Middle frontal gyrus (tissue), 1 donor: ENCODE measurements at regions not wholly inside any gene's neighbourhood (a gene's known extent, or its start where the extent isn't known, plus 50 kb on each side); places are given as distances from the start of the nearest gene placed in this dataset.
A peak's percentile ranks its signal among the peaks of the same experiment; 100 is the strongest.

Experiments
- DNase-seq: peaks from one replicate; pipeline ENCODE4 v3.0.0-alpha.2; 2015; ENCODE audit warnings: low spot score; ENCODE audit errors: extremely low spot score

DNA sequence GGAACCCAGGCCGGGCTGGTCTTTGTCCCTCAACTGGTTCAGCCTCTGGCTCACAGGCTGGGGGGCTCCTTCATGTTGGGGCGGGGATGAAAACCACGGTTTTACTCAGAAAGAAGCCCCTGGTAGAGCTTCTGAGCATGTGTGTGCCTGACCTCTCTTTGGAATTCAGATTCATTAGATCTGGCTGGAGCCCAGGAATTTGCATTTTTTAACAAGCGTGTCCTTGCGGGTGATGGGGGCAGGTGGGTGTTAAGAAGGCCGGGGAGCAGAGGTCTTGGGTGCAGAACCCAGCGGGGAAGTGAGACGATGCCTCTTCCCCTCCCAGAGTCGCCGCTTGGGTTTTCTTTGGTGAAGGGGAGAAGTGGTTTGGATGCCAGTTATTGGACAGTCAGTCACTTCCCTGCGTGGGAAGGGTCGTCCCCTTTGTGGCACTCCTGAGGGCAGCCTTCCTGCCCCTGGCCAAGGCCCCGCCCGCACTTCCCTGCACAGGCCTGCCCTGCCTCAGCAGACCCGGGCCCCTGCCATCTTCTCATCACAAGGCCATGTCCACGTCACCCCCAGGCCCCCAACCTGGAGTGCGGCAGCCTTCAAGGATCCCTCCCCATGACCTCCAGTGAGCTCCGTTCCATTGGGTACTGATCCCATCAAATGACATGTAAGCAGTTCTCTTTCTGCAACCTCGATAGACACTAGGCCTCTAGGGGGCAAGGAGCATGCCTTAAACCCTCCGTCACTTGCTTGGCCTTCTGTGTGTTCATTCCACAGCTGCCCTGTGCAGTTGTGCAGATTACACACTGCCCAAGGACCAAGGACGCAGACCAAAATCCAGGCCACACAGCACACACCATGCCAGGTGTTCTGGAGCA lies 177.7 kb upstream of the CIBAR2 start:
- no peak for DNase-seq

DNA sequence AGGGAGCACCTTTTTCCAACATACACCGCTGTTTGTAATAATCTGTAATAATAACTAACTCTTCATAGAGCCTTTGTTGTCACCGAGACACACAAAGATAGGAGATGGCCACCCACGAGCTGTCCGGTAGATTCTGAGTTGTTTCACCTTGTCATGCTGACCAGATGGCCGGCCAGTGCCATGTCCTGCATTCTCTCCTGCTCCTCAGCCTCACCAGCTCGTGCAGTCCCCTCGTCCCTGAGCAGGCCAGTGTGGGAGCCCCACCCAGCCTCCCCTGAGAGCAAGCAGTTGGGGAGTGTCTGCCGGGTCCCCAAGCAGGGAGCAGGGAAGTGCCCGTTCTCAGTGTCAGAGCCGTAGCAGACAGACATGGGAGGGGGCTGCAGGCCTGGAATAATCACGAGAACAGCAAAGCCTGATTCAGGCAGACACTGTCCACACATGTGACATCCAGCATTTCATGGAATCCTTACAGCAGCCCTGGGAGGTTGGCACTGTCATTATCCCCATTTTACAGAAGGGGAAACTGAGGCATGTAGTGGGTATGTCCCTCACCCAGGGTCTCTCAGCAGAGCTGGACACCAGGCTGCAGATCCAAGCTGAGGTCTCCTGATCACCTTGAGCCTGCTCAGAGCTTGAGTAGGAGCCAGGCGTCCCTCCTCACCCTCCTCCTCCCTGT lies 178.5 kb upstream of the CIBAR2 start:
- DNase-seq: no peak

DNA sequence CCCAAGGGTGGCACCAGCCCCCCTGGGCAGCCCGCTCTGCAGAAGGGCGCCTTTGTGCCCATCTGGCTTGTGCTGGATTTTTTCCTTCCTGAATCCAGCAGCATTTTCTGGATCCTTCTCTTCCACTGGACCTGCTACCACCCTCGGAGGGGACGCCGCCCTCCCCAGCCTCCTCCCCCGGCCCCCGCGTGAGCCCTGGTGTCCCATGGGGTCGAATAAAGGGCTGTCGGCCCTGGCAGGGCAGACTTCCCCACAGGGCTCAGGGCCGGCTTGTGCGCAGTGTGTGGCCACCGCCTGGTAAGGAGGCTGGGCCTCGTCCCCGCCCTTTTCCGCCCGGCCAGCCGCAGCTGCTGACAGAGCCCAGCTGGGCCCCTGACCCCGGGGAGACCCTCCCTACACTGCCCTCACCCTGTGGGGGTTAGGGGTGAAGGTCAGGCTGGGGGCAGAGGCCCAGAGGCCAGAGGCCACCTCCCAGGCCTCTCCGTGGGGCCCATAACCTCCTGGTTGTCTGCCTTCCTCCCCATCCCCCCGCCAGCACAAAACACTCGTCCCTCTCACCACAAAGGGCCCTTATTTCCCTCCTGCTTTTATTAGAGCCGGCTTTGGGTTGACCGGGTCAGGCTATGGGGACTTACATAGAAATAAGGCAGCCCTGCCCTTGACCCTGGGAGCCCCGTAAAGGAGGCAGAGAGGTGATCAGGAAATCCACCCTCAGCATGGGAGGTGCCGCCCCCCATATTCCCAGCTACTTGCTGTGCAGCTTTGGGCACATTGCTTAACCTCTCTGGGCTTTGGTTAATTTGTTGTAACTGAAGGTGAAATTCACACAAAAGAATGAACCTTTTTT lies 179.3 kb upstream of the CIBAR2 start:
- peak; percentile 11 for DNase-seq

DNA sequence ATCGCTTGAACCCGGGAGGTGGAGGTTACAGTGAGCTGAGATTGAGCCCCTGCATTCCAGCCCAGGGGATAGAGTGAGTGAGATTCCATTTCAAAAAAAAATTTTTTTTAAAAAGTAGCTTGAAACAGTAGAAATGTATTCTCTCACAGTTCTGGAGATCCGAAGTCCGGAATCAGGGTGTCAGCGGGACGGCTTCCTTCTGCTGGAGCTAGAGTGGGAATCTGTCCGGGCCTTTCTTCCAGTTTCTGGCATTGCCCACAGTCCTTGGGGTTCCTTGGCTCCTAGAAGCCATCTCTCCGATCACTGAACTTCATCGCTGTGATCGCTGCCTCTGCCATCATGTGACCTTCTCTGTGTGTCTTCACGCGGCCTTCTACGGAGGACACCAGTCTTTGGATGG lies 181.2 kb upstream of the CIBAR2 start:
- DNase-seq: no peak

DNA sequence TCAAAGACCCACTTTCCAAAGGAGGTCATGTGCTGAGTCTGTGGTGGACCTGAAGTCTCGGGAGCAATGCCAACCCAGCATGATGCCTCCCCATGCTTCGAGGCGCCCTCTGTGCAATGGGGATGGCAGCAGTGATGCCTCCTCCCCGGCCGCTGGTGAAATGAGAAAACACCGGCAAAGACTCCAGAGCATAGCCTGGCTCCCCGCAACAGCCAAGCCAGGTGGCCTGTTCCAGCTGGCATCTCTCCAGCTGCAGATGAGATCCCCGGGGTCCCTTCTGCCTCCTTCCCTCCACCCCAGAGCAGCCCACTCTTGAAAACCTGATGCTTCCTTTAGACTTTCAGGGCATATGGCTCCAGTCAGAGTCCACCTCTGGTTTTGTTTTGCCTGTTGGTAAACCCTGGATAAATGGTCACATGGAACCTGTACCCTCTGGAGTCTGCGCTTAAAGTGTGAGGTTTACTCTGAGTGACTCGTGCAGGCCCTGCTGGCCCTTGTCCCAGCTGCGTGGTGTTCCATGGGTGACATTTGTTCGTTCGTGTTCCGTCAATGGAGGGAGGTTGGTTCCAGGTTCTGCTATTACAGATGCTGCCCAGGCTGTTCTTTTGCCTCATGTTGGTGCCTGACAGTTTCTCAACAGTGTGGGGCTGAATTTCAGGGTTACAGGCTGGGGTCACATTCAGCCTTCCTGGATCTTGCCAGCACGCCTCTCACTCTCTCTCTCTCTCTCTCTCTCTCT lies 181.8 kb upstream of the CIBAR2 start:
- DNase-seq: no peak

DNA sequence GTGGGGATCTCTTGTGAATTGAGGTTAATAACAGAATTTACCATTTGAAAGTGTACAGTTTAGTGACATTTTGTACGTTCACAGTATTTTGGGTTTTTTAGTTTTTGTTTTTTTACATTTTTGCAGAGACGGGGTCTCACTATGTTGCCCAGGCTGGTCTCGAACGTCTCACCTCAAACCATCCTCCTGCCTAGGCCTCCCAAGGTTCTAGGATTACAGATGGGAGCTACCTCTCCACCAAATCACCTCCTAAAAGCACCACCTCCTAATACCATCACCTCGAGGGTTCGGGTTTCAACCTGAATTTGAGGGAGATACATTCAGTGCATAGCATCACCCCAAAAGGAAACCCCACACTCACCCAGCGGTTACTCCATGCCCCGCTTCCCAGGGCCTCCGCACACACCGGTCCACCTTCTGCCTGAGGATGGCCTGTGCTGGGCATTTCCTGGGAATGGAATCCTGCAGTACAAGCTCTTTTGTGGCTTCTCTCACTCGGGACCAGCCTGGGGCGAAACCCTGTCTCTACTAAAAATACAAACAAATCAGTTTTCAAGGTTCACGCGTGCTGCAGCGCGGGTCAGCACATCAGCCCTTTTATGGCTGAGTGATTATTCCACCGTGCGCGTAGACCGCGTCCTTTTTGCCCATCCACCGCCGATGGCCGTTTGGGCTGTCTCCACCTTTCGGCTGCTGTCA lies 182.7 kb upstream of the CIBAR2 start:
- DNase-seq: no peak

DNA sequence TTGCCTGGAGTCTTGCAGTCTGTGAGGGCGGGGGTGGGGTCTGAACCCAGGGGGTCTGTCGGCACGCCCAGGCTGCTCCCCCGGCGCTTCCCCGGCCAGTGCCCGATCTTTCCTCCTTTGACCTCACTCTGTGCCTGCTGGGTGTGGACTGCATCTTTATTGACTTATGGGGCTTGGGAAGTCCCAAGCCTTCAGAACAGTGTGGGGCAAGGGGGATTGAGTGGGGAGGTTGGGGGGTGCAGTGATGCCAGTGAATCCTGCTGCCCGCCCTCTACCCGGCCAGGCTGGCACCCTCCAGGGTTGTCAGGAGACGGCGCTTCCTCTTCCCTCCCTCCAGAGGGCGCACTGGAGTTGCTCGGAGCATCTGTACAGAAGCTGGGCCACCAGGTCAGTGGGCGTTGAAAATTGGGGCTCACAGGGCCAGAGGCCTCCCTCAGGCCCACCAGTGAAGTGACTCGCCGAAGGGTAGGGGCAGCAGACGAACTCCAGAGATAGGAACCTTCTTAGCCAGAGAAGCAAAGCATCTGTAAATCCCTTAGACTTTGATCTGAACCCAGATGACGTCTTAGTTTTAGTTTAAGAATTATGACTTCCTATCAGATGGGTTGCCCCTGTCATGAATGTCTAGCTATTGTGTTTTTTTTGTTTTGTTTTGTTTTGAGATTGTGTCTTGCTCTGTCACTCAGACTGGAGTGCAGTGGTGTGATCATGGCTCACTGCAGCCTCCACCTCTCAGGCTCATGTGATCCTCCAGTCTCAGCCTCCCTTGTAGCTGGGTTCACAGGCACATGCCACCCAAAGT lies 184.8 kb upstream of the CIBAR2 start:
- DNase-seq: no peak

DNA sequence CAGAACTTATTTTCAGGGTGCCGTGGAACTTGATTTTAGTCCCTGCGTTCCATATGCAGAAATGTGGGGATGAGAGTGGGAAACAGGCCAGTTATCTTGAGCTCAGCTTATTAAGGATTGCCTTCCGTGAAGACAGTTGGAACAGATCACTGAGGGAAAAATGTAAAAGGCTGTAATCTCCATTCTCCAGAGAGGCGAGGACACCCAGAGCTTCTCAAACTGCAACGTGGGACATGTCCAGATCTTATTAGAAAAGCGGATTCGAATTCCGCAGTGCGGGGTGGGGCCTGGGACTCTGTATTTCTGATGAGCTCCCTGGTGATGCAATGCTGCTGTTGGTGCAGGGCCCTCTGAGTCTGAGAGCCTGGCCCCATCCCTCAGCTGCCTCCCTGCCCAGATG lies 185.6 kb upstream of the CIBAR2 start:
- no peak for DNase-seq

DNA sequence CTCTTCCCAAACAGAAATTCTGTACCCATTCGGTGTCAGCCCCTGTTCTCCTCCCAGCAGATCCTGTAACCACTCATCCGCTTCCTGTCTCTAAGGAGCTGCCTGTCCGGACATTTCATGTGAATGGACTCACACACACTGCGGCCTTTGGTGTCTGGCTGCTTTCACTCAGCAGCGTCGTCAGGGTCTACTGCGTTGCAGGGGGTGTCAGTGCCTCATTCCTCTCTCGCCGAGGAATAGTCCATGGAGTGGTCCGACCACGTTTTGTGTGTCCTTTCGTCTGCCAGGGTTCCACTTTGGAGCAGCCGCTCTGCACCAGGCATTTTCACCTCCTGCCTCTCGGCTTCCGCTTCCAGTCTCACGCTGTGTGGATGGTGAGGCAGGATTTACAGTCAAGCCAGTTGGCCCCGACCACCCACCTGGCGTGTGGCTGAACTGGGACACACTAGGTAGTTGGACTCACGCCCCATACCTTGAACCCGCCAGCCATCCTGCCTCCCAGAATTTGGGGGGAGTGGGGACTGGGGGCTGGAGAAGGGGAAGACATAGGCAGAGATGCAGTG lies 188.2 kb upstream of the CIBAR2 start:
- no peak for DNase-seq

DNA sequence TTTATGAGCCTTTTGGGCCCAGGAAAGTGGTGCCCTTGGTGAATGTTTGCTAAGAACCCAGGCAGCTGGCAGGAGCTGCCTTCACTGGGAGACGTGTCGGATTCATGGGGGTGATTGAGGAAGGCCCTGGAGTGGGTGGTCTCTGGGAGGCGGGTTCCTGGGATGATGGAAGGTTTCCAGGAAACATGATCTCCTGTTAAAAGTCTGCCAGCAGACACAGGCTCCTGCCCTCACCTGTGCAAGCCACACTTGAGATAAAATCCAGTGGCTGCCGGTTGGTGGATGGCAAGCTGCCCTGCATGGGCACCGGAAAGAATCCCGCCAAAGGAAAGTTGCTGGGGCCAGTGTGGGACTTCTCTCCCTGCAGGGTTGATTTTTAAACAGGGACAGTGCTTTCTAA lies 189.0 kb upstream of the CIBAR2 start:
- no peak for DNase-seq

DNA sequence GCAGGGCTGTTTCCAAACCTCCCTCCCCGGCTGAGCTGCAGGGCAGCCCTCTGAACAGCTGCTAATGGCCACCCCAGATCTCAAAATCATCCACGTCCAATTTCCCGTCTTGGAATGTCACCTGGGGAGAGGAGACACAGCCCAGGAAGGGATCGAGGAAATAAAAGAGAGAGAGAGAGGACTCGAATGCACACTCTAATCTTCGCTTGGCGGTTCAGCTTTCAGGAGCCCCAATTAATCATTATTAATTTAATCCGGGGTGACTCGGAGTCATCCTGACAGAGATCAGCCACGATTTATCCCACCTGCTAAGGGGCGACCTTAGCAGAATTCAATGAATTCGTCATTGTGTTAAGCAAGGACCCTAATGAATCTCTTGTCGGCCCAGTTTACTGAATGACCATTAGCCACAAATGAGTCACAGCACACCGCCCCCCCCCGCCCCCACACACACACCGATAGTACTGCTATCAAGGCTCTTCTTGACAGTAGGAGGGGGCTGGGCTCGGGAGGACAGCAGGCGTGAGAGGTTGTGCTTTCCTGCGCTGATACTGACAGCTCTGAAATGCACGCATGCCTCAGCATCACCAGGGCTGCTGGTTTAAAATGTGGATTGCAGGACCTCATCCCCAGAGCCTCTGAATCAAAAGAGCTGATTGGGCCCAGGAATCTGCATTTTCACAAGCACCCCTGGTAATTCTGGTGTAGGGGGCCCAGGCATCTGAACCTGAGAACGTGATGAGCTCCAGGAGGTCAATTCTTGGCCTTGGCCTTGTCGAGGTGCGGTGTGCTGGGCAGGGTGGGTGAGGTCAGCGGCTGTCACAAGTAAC lies 190.0 kb upstream of the CIBAR2 start:
- no peak for DNase-seq

DNA sequence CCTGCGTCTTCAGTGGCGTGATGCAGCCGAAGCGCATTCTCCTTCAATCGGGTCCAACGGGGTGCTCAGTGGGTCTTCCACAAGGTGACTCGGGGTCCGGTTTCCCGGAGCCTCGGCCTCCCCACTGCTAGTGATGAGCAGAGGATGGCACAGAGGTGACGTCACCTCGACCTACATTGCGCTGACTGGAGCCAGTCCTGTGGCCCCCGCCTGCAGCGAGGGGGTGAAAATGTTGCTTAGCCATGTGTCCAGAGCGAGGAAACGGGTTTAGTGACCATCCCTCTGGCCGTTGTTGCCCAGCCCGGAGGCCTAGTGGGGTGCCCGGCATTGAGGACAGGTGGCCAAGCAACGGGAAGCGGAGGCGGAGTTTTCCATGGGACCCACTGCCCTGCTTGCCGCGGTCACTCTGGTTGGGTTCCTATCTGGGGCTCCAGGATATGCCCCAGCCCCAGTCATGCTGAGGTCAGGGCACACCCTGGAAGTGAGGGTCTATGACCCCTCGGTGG lies 190.6 kb upstream of the CIBAR2 start:
- no peak for DNase-seq

DNA sequence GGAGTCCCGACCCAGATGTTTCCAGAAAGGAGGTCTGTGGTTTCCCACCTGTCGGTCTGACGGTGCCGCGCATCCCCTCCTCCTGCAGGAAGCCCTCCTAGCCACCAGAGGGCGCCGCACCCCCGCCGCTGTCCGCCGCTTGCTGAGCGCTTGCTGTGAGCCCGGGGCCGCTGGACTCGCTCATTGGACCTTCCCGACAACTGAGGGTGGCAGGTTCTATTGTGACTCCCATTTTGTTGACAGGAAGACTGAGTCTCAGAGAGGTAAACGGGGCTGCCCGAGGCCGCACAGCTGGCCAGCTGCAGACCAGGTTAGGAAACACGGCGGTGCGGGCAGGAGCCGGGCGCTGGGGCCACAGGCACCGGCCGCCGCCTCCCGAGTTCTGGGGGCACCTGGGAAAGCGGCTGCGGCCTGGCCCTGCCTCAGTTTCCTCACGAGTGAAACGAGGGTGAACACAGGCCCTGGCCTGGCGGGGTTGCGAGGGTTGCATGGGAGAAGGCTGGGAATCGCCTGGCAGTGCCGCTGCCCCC lies 191.1 kb upstream of the CIBAR2 start:
- no peak for DNase-seq

DNA sequence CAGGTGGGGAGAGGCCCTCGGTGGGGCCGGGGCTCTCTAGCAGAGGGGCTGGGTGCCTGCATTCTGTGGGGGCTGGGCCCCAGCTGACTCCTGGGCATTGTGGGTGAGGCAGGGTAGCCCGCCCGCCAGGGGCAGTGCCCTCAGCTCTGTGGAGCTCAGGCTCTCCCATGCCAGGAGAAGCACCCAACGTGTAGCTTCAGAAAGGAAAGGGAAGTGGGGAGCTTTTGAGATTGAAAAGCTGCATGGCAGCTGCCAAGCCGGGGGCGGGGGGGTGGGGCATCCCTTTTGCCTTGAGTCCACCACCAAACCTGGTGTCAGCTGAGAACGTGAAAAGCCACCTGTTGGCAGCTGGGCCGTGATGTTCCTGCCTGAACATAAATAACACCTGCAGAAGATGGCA lies 192.1 kb upstream of the CIBAR2 start:
- DNase-seq: no peak

DNA sequence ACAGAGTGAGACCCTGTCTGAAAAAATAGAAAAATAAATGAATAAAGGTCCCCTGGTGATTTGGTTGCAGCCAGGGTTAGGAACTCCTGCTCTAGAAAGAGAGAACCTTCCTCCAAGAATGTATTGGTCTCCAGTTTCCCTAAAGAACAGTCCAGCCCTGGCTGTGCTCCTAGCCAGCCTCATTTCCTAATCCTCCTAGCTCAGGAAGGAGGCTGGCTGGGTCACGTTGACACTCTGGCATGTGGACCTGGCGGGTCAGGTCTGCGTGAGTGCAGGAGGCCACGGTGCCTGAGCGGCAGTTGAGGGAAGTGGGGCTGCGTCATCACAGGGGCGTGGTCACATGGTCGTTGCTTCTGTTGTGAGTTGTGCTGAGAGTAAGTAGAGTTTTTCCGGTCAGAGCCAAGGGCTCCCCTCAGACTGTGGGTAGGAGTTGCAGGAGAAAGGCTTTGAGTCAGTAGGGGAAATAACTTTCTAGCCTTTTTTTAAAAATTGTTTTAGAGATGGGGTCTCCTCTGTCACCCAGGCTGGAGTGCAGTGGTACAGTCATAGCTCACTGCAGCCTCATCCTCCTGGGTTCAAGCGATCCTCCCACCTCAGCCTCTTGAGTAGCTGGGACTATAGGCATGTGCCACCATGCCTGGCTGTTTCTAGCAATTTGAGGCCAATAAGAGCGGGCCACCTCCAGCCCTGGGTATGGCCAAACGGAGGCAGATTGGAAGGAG lies 194.0 kb upstream of the CIBAR2 start:
- no peak for DNase-seq

DNA sequence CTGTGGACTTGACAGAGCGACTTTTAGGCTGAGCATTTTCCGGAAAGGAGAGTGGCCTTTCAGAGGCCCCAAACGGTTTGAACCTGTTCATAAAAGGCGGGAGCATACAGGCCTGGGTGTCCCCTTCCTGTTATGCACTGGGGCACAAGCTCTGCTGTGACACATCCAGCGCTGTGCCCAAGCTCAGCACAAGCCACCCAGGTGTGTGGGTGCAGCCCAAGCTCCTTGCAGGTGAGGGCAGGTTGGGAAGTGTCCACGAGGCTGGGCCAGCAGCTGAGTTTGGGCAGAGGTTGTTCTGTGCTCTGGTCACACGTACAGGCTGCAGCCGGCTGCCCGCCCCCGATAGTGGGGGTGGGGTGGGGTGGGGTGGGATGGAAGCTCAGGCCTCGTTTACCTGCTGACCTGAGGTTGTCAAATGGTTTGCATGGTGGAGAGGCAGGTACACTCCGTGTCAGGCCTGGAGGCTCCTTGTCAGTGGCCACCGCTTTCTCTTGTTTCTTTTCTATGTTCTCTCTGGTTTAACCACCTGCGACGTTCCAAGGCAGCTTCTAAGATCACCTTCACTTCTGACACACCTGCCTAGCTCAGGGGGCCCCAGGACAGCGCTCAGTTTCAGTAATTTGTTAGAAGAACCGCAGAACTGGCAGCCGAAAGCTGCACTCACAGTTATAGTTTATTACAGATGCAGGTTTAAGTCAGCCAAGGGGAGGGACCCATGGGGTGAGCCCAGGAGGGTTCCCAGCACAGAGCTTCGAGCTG lies 194.7 kb upstream of the CIBAR2 start:
- DNase-seq: no peak
